Astrocyte (in vitro differentiated cells and primary cell): ENCODE measurements at regions not wholly inside any gene's neighbourhood (a gene's known extent, or its start where the extent isn't known, plus 50 kb on each side); places are given as distances from the start of the nearest gene placed in this dataset.

ENCODE experiments used
- DNase-seq: peaks from one replicate; pipeline ENCODE4 v3.0.0-alpha.2; 2010; ENCODE audit warnings: low read depth
- FAIRE-seq: peaks from 2 replicates; lab custom pipeline; 2011; peaks lifted over from hg19 to GRCh38; lab: Jason Lieb, UNC
- H2AFZ ChIP-seq: 2 replicates; pipeline ENCODE4 v1.6.0; 2012; ENCODE audit warnings: low read depth, low read length, inconsistent platforms
- H3K27ac ChIP-seq: 2 replicates; pipeline ENCODE4 v1.5.1; 2011; ENCODE audit warnings: low read depth, low read length, inconsistent platforms
- H3K27me3 ChIP-seq: 2 replicates; pipeline ENCODE4 v1.6.0; 2011; ENCODE audit warnings: low read length, inconsistent platforms; ENCODE audit not compliant: insufficient read depth
- H3K36me3 ChIP-seq: 2 replicates; pipeline ENCODE4 v1.5.1; 2011; ENCODE audit warnings: low read length, inconsistent platforms; ENCODE audit not compliant: insufficient read depth
- H3K4me1 ChIP-seq: 2 replicates; pipeline ENCODE4 v1.5.1; 2011; ENCODE audit warnings: low read length, inconsistent platforms; ENCODE audit not compliant: insufficient read depth
- H3K4me2 ChIP-seq: 2 replicates; pipeline ENCODE4 v1.6.0; 2012; ENCODE audit warnings: low read length, inconsistent platforms
- H3K4me3 ChIP-seq: 2 replicates; pipeline ENCODE4 v1.5.1; 2011; ENCODE audit warnings: low read depth, mild to moderate bottlenecking, low read length, inconsistent platforms; ENCODE audit not compliant: insufficient read depth
- H3K79me2 ChIP-seq: 2 replicates; pipeline ENCODE4 v1.6.0; 2012; ENCODE audit warnings: mild to moderate bottlenecking, low read length, inconsistent platforms; ENCODE audit not compliant: insufficient read depth
- H3K9ac ChIP-seq: 2 replicates; pipeline ENCODE4 v1.6.0; 2012; ENCODE audit warnings: mild to moderate bottlenecking, low read length, inconsistent platforms
- H3K9me3 ChIP-seq: 2 replicates; pipeline ENCODE4 v1.5.1; 2012; ENCODE audit warnings: low read depth, mild to moderate bottlenecking, low read length, inconsistent platforms; ENCODE audit not compliant: insufficient read depth
- H4K20me1 ChIP-seq: 2 replicates; pipeline ENCODE4 v1.6.0; 2012; ENCODE audit warnings: low read length, inconsistent platforms; ENCODE audit not compliant: insufficient read depth
- H3K27ac Mint-ChIP-seq: one replicate; pipeline ENCODE4 v1.8.0; 2021; ENCODE audit warnings: mild to moderate bottlenecking, mixed read lengths; ENCODE audit not compliant: unreplicated experiment
- H3K27me3 Mint-ChIP-seq: one replicate; pipeline ENCODE4 v1.8.0; 2021; ENCODE audit warnings: low read depth, mixed read lengths; ENCODE audit not compliant: unreplicated experiment
- H3K36me3 Mint-ChIP-seq: one replicate; pipeline ENCODE4 v1.8.0; 2021; ENCODE audit warnings: low read depth, mixed read lengths; ENCODE audit not compliant: unreplicated experiment
- H3K4me1 Mint-ChIP-seq: one replicate; pipeline ENCODE4 v1.8.0; 2021; ENCODE audit warnings: low read depth, mixed read lengths; ENCODE audit not compliant: unreplicated experiment
- H3K4me3 Mint-ChIP-seq: one replicate; pipeline ENCODE4 v1.8.0; 2021; ENCODE audit warnings: mild to moderate bottlenecking, moderate library complexity, mixed read lengths; ENCODE audit not compliant: unreplicated experiment
- H3K9me3 Mint-ChIP-seq: one replicate; pipeline ENCODE4 v1.8.0; 2021; ENCODE audit warnings: mild to moderate bottlenecking, mixed read lengths; ENCODE audit not compliant: unreplicated experiment
- CTCF ChIP-seq: IDR thresholded peaks from 2 replicates; pipeline ENCODE4 v1.5.1; 2011; ENCODE audit warnings: low read depth, mild to moderate bottlenecking, inconsistent platforms, low read length, moderate library complexity; ENCODE audit not compliant: insufficient read depth
- EZH2 ChIP-seq: IDR thresholded peaks from 2 replicates; pipeline ENCODE4 v1.6.1; 2012; ENCODE audit warnings: mild to moderate bottlenecking, low read length, inconsistent platforms; ENCODE audit not compliant: insufficient read depth

- FAIRE-seq (no peak), DNase-seq (no peak)
- Mint-ChIP-seq H3K27me3 (no peaks in the 10 kb centered on the region), H3K4me1 (peaks cover 3% of the 10 kb centered on the region), H3K36me3 (no peaks in the 10 kb centered on the region), H3K27ac (no peak overlapping the region), H3K4me3 (no peak overlapping the region), H3K9me3 (no peaks in the 10 kb centered on the region)
- Histone ChIP-seq H3K79me2 (no peaks in the 10 kb centered on the region), H3K4me2 (no peak overlapping the region), H4K20me1 (no peaks in the 10 kb centered on the region), H3K4me3 (no peak overlapping the region), H3K9ac (no peak overlapping the region), H3K4me1 (no peaks in the 10 kb centered on the region), H3K36me3 (no peaks in the 10 kb centered on the region), H2AFZ (no peak overlapping the region), H3K27ac (no peak overlapping the region), H3K27me3 (no peaks in the 10 kb centered on the region), H3K9me3 (no peaks in the 10 kb centered on the region)
- TF ChIP-seq CTCF (no peak), EZH2 (no peak)
Measured at GRCh38 chr1:101683561-101683960, 313.2 kb downstream of the OLFM3 start.

GRCh38 chr1:101697072-101697471 lies 299.7 kb downstream of the OLFM3 start:
- Histone ChIP-seq H3K4me2 (no peak overlapping the region), H3K36me3 (no peaks in the 10 kb centered on the region), H3K4me1 (no peaks in the 10 kb centered on the region), H3K9me3 (no peaks in the 10 kb centered on the region), H3K27ac (no peak overlapping the region), H2AFZ (no peak overlapping the region), H3K4me3 (no peak overlapping the region), H3K27me3 (no peaks in the 10 kb centered on the region), H3K9ac (no peak overlapping the region), H3K79me2 (no peaks in the 10 kb centered on the region), H4K20me1 (no peaks in the 10 kb centered on the region)
- Mint-ChIP-seq H3K4me1 (no peaks in the 10 kb centered on the region), H3K27ac (no peak overlapping the region), H3K36me3 (no peaks in the 10 kb centered on the region), H3K27me3 (no peaks in the 10 kb centered on the region), H3K9me3 (peaks cover 2% of the 10 kb centered on the region), H3K4me3 (no peak overlapping the region)
- no peak for DNase-seq
- TF ChIP-seq EZH2: no peak
- TF ChIP-seq CTCF: no peak
- FAIRE-seq: no peak

- no peak overlapping the region for H3K27ac Mint-ChIP-seq
- Histone ChIP-seq H3K36me3 (no peaks in the 10 kb centered on the region), H3K4me3 (no peak overlapping the region), H3K4me2 (no peak overlapping the region), H4K20me1 (no peaks in the 10 kb centered on the region), H3K79me2 (no peaks in the 10 kb centered on the region), H3K27me3 (no peaks in the 10 kb centered on the region), H2AFZ (no peak overlapping the region), H3K4me1 (no peaks in the 10 kb centered on the region), H3K9me3 (no peaks in the 10 kb centered on the region), H3K9ac (no peak overlapping the region), H3K27ac (no peak overlapping the region)
- H3K4me3 Mint-ChIP-seq: no peak overlapping the region
- no peak for DNase-seq
- H3K36me3 Mint-ChIP-seq: no peaks in the 10 kb centered on the region
- no peak for FAIRE-seq
- H3K4me1 Mint-ChIP-seq: no peaks in the 10 kb centered on the region
- H3K9me3 Mint-ChIP-seq: no peaks in the 10 kb centered on the region
- H3K27me3 Mint-ChIP-seq: no peaks in the 10 kb centered on the region
- no peak for TF ChIP-seq CTCF
- TF ChIP-seq EZH2: no peak
Measured at GRCh38 chr1:101698681-101699080, 298.0 kb downstream of the OLFM3 start.
